ENCODE measurements at regions not wholly inside any gene's neighbourhood (a gene's known extent, or its start where the extent isn't known, plus 50 kb on each side); places are given as distances from the start of the nearest gene placed in this dataset.

DNA sequence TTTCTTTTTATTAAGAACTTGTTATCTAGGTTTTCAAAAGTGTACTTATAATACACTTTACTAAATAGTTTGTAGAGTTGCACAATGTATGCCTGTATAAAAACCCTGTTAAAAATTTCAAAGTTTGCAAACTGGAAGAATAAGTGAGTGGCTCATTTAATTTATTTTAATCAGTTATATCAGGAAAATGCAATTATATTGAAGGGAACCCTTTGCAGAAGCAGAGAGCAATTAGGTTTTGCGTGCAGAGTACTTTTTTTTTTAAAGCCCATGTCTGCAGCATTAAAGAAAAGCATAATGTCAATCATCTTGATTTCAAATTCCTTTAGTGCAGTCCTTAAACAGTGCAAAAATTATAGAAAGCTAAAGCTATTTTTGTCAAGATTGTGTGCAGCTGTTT is 271.3 kb upstream of the LDB2 start:
- TF ChIP-seq SPI1 (IDR thresholded peaks at IDR 0.05; ENCODE audit: low read depth, low read length) (no peak), POLR2A (IDR thresholded peaks at IDR 0.05; ENCODE audit: low read depth, low read length) (no peak), POLR2AphosphoS5 (IDR thresholded peaks at IDR 0.05; ENCODE audit: low read depth, low read length) (no peak)
